Osteoblast (primary cell): ENCODE measurements at regions not wholly inside any gene's neighbourhood (a gene's known extent, or its start where the extent isn't known, plus 50 kb on each side); places are given as distances from the start of the nearest gene placed in this dataset.
A peak's percentile ranks its signal among the peaks of the same experiment; 100 is the strongest.

Source experiments
- DNase-seq: peaks from one replicate; pipeline ENCODE4 v3.0.0; 2011; ENCODE audit warnings: low spot score, mixed read lengths; ENCODE audit not compliant: insufficient read length; ENCODE audit errors: missing footprints
- H2AFZ ChIP-seq: 2 replicates; pipeline ENCODE4 v1.6.0; 2011; ENCODE audit warnings: mild to moderate bottlenecking, low read length
- H3K27ac ChIP-seq: 2 replicates; pipeline ENCODE4 v1.5.1; 2011; ENCODE audit warnings: mild to moderate bottlenecking, low read depth, low read length, moderate library complexity
- H3K27me3 ChIP-seq: 2 replicates; pipeline ENCODE4 v1.6.0; 2012; ENCODE audit warnings: mild to moderate bottlenecking, control low read depth, inconsistent platforms, low read length, moderate library complexity; ENCODE audit not compliant: insufficient read depth
- H3K36me3 ChIP-seq: 2 replicates; pipeline ENCODE4 v1.5.1; 2011; ENCODE audit warnings: mild to moderate bottlenecking, low read length, control low read depth, moderate library complexity; ENCODE audit not compliant: insufficient read depth
- H3K4me1 ChIP-seq: 2 replicates; pipeline ENCODE4 v1.5.1; 2011; ENCODE audit warnings: mild to moderate bottlenecking, low read length, control low read depth, moderate library complexity; ENCODE audit not compliant: insufficient read depth
- H3K4me2 ChIP-seq: 2 replicates; pipeline ENCODE4 v1.6.0; 2011; ENCODE audit warnings: mild to moderate bottlenecking, low read length; ENCODE audit not compliant: insufficient read depth
- H3K4me3 ChIP-seq: fragments of 200-600 bp; sonication (generic); 3 replicates; pipeline ENCODE4 v1.5.1; 2012; ENCODE audit warnings: mild to moderate bottlenecking, low read length, inconsistent platforms; ENCODE audit not compliant: insufficient read depth
- H3K79me2 ChIP-seq: 2 replicates; pipeline ENCODE4 v1.6.0; 2012; ENCODE audit warnings: mild to moderate bottlenecking, low read length, control low read depth, inconsistent platforms; ENCODE audit not compliant: insufficient read depth
- H3K9me3 ChIP-seq: 2 replicates; pipeline ENCODE4 v1.5.1; 2011; ENCODE audit warnings: low read depth, low read length, control low read depth
- H4K20me1 ChIP-seq: 2 replicates; pipeline ENCODE4 v1.6.0; 2012; ENCODE audit warnings: mild to moderate bottlenecking, low read length, control low read depth; ENCODE audit not compliant: insufficient read depth
- CTCF ChIP-seq: IDR thresholded peaks from 2 replicates; pipeline ENCODE4 v1.5.1; 2011; ENCODE audit warnings: mild to moderate bottlenecking, low read depth, low read length, moderate library complexity; ENCODE audit errors: extremely low read depth

- Histone ChIP-seq H4K20me1 (no peaks in the 10 kb centered on the region), H3K79me2 (no peaks in the 10 kb centered on the region), H3K27me3 (no peaks in the 10 kb centered on the region), H3K9me3 (no peaks in the 10 kb centered on the region), H2AFZ (no peak overlapping the region), H3K4me2 (no peak overlapping the region), H3K27ac (no peak overlapping the region), H3K4me3 (no peak overlapping the region), H3K4me1 (peaks cover 8% of the 10 kb centered on the region), H3K36me3 (no peaks in the 10 kb centered on the region)
- TF ChIP-seq CTCF: no peak
- DNase-seq: no peak
These were observed 129.2 kb upstream of the ANO3 start for GRCh38 chr11:26202754-26203153.

- Histone ChIP-seq H3K4me1 (peaks cover 5% of the 10 kb centered on the region), H3K27ac (no peak overlapping the region), H4K20me1 (no peaks in the 10 kb centered on the region), H3K4me2 (no peak overlapping the region), H3K79me2 (no peaks in the 10 kb centered on the region), H3K9me3 (no peaks in the 10 kb centered on the region), H3K36me3 (no peaks in the 10 kb centered on the region), H3K4me3 (no peak overlapping the region), H2AFZ (no peak overlapping the region), H3K27me3 (no peaks in the 10 kb centered on the region)
- TF ChIP-seq CTCF: no peak
- no peak for DNase-seq
These were observed 127.8 kb upstream of the ANO3 start for GRCh38 chr11:26204101-26204500.

GRCh38 chr11:26204839-26205238 lies 127.1 kb upstream of the ANO3 start:
- H3K36me3 ChIP-seq: no peaks in the 10 kb centered on the region
- H3K4me2 ChIP-seq: no peak overlapping the region
- no peak overlapping the region for H3K27ac ChIP-seq
- no peak for DNase-seq
- H3K9me3 ChIP-seq: no peaks in the 10 kb centered on the region
- no peaks in the 10 kb centered on the region for H4K20me1 ChIP-seq
- no peak overlapping the region for H2AFZ ChIP-seq
- no peaks in the 10 kb centered on the region for H3K79me2 ChIP-seq
- H3K4me1 ChIP-seq: no peaks in the 10 kb centered on the region
- TF ChIP-seq CTCF: no peak
- H3K4me3 ChIP-seq: no peak overlapping the region
- H3K27me3 ChIP-seq: no peaks in the 10 kb centered on the region

- DNase-seq: peak; percentile 6
- Histone ChIP-seq H3K36me3 (no peaks in the 10 kb centered on the region), H3K9me3 (no peaks in the 10 kb centered on the region), H4K20me1 (no peaks in the 10 kb centered on the region), H2AFZ (peak overlapping the region; percentile 16), H3K79me2 (no peaks in the 10 kb centered on the region), H3K4me1 (no peaks in the 10 kb centered on the region), H3K4me3 (no peak overlapping the region), H3K4me2 (no peak overlapping the region), H3K27me3 (no peaks in the 10 kb centered on the region), H3K27ac (no peak overlapping the region)
- no peak for TF ChIP-seq CTCF
These were observed 112.5 kb upstream of the ANO3 start for GRCh38 chr11:26219183-26220117.
